GM10248 (cell line): ENCODE measurements at regions not wholly inside any gene's neighbourhood (a gene's known extent, or its start where the extent isn't known, plus 50 kb on each side); places are given as distances from the start of the nearest gene placed in this dataset.

Experiments
- CTCF ChIA-PET: fragments of 300-600 bp; sonication (Branson Sonifier 250); formaldehyde crosslinking; extraction: SDS; loops from one replicate; lab custom pipeline; 2021; ENCODE audit warnings: antibody characterized with exemption; lab: Yijun Ruan, JAX
- POLR2A ChIA-PET: fragments of 350-650 bp; sonication (Branson Sonifier 250); formaldehyde crosslinking; extraction: SDS; loops from one replicate; lab custom pipeline; 2020; ENCODE audit warnings: antibody characterized with exemption; lab: Yijun Ruan, JAX
- DNase-seq: peaks from one replicate; pipeline ENCODE4 v3.0.0; 2012; ENCODE audit errors: extremely low spot score
- CTCF ChIP-seq: IDR thresholded peaks from 2 replicates; pipeline ENCODE4 v1.5.1; 2012; ENCODE audit warnings: mild to moderate bottlenecking, low read depth; ENCODE audit errors: extremely low read depth, missing control alignments, control extremely low read depth

DNA sequence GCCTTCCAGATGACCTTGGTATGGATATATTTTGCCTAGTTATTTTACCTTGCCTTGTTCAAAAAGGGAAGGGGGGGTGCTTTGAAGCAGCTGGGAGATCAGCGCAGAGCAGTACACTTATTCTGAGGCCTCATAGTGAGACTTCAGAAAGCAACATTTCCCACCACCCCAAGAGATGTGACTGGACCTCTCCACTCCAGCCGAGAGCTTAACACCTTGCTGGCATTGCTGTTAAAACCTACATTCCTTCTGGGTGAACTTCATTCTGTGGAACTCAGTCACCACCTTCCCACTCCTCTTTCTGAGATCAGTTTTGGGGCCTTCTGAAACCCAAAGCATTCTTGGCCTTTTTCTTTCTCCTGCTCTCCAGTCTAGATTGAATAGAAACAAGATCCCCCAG lies 148.7 kb downstream of the BARHL2 start:
- CTCF ChIA-PET: interaction anchor here (0.8 to 2.6 kb wide), 5 partner anchors 10 to 63 kb away, joined by 3 to 9 read pairs (median 4); no protein-coding TSS in a partner anchor
- TF ChIP-seq CTCF: no peak
- DNase-seq: no peak
- POLR2A ChIA-PET: no interaction called here

GRCh38 chr1:90564164-90564563 lies 152.9 kb downstream of the BARHL2 start:
- POLR2A ChIA-PET: no interaction called here
- no peak for TF ChIP-seq CTCF
- no peak for DNase-seq
- CTCF ChIA-PET: interaction anchor here (0.8 to 1.8 kb wide), 2 partner anchors 15 to 101 kb away, joined by 3 to 8 read pairs; no protein-coding TSS in a partner anchor

GRCh38 chr1:90562892-90563291 lies 154.2 kb downstream of the BARHL2 start:
- DNase-seq: no peak
- POLR2A ChIA-PET: no interaction called here
- no peak for TF ChIP-seq CTCF
- CTCF ChIA-PET: no interaction called here

DNA sequence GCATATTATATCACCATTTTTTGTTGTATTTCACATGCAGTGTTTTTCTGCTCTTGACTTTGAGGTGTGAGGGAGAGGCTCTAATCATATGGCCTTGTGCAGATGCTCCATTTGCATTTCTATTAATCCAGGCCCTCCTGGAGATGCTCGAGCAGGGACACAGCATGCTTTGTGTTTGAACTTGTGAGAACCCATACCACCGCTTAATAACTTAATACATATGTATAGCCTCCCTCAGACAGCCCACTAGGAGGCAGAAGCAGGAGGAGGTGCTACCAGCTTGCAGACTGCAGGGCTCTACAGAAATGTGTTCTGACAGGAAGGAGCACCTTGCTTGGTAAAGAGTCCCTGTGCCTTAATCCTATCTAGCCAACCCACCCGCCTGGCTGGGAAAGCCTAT lies 155.2 kb downstream of the BARHL2 start:
- CTCF ChIA-PET: no interaction called here
- TF ChIP-seq CTCF: no peak
- POLR2A ChIA-PET: no interaction called here
- no peak for DNase-seq

DNA sequence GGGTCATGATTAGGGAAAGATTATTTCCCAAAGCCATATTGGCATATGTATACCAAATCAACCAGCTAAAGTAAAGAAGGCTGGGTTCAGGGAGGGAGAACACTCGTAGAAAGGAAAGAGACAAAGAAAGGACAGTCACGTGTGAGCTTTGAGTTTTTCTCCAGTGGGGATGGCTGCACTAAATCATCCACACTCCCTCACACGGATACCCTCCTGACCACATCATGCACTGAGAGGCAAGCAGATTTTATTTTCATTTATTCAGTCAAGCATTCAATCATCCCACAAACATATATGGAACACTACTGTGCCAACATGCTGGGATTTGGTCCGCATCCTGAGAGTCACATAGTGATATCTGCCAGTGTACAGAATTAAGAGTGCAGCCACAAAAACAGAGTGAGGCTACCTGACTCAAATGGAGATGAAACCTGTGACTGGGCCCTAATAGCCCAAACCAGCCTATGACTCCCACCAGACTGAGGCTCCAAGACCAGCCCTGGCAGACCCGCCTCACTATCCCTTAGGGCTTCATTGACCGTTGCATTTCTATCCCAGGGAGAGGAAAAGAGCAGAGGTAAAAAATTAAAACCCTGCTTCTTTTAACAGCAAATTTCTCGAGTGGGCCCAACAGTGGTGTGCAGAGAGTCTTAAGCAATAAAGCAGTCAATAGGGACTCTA lies 155.9 kb downstream of the BARHL2 start:
- ChIA-PET POLR2A (no interaction called here), CTCF (interaction anchor here (1.6 kb wide), 1 partner anchor 15 kb away, joined by 3 read pairs; no protein-coding TSS in a partner anchor)
- TF ChIP-seq CTCF: no peak
- DNase-seq: no peak

GRCh38 chr1:90558754-90559378 lies 158.2 kb downstream of the BARHL2 start:
- POLR2A ChIA-PET: no interaction called here
- no peak for TF ChIP-seq CTCF
- CTCF ChIA-PET: interaction anchor here (1.5 kb wide), 2 partner anchors 12 to 21 kb away, joined by 3 to 7 read pairs; no protein-coding TSS in a partner anchor

More at GRCh38 chr1:90558754-90559378, 158.2 kb downstream of the BARHL2 start:
- DNase-seq: no peak
